ENCODE measurements at regions not wholly inside any gene's neighbourhood (a gene's known extent, or its start where the extent isn't known, plus 50 kb on each side); places are given as distances from the start of the nearest gene placed in this dataset.

DNA sequence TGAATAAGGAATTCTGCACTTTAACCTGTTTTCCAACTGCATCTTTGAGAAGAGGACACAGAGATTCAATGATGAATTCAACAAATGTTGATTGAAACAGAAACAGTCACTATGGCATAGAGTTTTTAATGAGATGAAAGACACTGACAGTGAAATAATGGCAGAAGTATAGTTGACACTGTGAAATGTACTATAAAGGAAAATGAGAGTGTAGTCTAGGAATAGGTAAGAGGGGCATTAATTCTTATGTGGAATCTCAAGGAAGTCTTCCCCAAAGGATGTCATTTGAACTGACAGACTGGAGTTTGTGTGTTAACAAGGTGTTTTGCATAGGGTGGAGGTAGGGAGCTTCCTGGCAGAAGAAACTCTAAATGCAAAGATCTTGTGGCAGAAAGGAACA is 566.2 kb downstream of the TDRD15 start:
- TF ChIP-seq POLR2AphosphoS5 (IDR thresholded peaks at IDR 0.05) (no peak), EP300 (IDR thresholded peaks at IDR 0.05) (no peak)
- TF ChIP-seq, protein P1, sequence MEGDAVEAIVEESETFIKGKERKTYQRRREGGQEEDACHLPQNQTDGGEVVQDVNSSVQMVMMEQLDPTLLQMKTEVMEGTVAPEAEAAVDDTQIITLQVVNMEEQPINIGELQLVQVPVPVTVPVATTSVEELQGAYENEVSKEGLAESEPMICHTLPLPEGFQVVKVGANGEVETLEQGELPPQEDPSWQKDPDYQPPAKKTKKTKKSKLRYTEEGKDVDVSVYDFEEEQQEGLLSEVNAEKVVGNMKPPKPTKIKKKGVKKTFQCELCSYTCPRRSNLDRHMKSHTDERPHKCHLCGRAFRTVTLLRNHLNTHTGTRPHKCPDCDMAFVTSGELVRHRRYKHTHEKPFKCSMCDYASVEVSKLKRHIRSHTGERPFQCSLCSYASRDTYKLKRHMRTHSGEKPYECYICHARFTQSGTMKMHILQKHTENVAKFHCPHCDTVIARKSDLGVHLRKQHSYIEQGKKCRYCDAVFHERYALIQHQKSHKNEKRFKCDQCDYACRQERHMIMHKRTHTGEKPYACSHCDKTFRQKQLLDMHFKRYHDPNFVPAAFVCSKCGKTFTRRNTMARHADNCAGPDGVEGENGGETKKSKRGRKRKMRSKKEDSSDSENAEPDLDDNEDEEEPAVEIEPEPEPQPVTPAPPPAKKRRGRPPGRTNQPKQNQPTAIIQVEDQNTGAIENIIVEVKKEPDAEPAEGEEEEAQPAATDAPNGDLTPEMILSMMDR (IDR thresholded peaks at IDR 0.05): no peak
- H3K4me3 ChIP-seq: no peak overlapping the region
- no peak for DNase-seq
- no peak overlapping the region for H3K27ac ChIP-seq
- H3K9me3 ChIP-seq: no peaks in the 10 kb centered on the region
- H3K4me1 ChIP-seq: no peaks in the 10 kb centered on the region
- H3K27me3 ChIP-seq: no peaks in the 10 kb centered on the region
- no peaks in the 10 kb centered on the region for H3K36me3 ChIP-seq
- intact Hi-C loops (cut with DNase I; ENCODE audit: low total_unique reads): no loop called here

DNA sequence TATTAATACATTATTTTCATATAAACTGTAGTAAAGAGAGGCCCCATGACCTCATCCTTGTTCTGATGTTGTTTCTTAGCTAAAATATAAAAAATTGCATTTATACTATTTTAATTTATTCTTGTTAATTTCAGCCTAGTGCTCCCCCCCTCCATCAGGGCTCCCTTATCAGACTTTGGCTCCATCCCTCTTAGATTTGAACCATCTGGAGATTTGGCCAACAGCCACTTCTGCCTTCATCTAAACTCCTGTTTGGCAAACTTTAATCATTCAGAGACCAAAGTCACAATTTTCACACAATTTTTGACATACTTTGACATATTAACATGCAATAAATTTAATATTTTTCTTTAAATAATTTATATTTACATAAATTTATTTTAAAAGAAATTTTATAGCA is 569.3 kb downstream of the TDRD15 start:
- no peak for TF ChIP-seq EP300 (IDR thresholded peaks at IDR 0.05)
- no peak for TF ChIP-seq POLR2A (IDR thresholded peaks at IDR 0.05)
- TF ChIP-seq POLR2AphosphoS5 (IDR thresholded peaks at IDR 0.05): no peak
- TF ChIP-seq, protein P1 (IDR thresholded peaks at IDR 0.05): no peak
- Histone ChIP-seq H3K4me3 (no peak overlapping the region), H3K27ac (no peak overlapping the region), H3K36me3 (no peaks in the 10 kb centered on the region), H3K4me1 (no peaks in the 10 kb centered on the region), H3K27me3 (no peaks in the 10 kb centered on the region), H3K9me3 (no peaks in the 10 kb centered on the region)
- peak in 1 of 2 donors; percentile 14 for DNase-seq
- intact Hi-C loops (cut with DNase I; ENCODE audit: low total_unique reads): no loop called here

DNA sequence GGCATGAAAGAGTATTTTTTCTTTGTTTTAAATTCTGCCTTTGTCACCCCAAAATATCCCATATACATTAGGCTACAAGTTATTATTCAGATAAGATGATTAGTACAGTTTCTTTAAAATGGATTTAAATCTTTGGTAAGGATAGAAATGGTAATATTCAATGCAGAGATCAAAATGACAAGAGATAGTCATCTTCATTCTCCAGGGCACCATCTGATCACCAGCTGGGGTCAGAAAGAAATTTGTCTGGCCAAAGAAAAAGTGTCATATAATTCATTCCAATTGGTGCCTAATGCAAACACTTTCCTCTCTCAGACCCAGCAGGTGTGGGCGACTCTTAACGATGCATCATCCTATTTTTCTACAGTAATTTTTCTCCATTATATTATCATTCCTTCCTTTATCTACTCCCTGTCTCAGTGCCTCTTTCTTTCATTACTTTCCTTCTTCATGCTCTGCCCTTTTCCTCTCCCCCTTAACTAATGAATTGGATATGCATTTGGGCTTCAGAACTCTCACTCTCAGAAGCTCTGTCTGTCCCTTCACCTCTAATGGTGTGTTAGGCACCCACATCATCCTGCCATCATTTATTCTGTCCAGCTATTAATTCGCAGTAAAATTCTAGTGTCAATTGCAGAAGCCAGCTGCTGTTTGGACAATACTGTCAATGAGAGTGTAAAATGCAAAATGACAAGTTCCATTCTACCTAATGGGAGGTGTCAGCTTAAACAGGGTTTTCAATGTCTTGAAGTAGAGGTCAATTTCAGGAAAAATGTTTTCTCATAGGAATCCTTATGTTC is 570.5 kb downstream of the TDRD15 start:
- H3K36me3 ChIP-seq: no peaks in the 10 kb centered on the region
- H3K27me3 ChIP-seq: no peaks in the 10 kb centered on the region
- 77 to 87% (median 83%) methylated on average over 3 of the region's 3 CpGs for WGBS, 5 donors
- H3K9me3 ChIP-seq: no peaks in the 10 kb centered on the region
- TF ChIP-seq POLR2AphosphoS5 (IDR thresholded peaks at IDR 0.05): no peak
- TF ChIP-seq EP300 (IDR thresholded peaks at IDR 0.05): no peak
- no peak for TF ChIP-seq POLR2A (IDR thresholded peaks at IDR 0.05)
- TF ChIP-seq, protein P1 (IDR thresholded peaks at IDR 0.05): no peak
- H3K27ac ChIP-seq: no peak overlapping the region
- intact Hi-C loops (cut with DNase I; ENCODE audit: low total_unique reads): no loop called here
- no peak for DNase-seq
- no peaks in the 10 kb centered on the region for H3K4me1 ChIP-seq
- no peak overlapping the region for H3K4me3 ChIP-seq

DNA sequence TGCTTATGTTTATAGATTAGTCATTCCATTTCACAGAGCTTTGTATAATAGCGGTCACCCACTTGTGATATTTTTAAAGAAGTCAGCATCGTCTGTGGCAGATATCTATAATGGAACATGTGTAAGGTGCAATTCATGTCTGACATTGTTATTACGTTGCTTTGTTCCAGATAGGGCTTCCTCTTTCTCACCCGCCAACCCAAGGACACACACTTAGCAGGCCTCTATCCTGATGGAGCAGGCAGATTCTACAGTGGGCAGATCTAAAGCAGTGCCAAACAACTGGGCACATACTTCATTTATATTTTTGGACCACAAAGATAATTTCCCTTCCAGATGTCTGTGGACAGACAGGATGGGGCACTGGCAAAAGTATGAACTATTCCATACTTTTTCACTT is 573.1 kb downstream of the TDRD15 start:
- Histone ChIP-seq H3K9me3 (no peaks in the 10 kb centered on the region), H3K4me3 (no peak overlapping the region), H3K27ac (no peak overlapping the region), H3K27me3 (no peaks in the 10 kb centered on the region), H3K36me3 (no peaks in the 10 kb centered on the region), H3K4me1 (no peaks in the 10 kb centered on the region)
- no peak for DNase-seq
- intact Hi-C loops (cut with DNase I; ENCODE audit: low total_unique reads): no loop called here
- TF ChIP-seq, protein P1 (IDR thresholded peaks at IDR 0.05): no peak
- no peak for TF ChIP-seq EP300 (IDR thresholded peaks at IDR 0.05)
- TF ChIP-seq POLR2A (IDR thresholded peaks at IDR 0.05): no peak
- no peak for TF ChIP-seq POLR2AphosphoS5 (IDR thresholded peaks at IDR 0.05)
- WGBS, 5 donors: 76 to 88% (median 84%) methylated on average over 4 of the region's 4 CpGs
